NCI-H1417 treated with DMSO at 0.1 percent for 48 hours (cell line): ENCODE measurements at regions not wholly inside any gene's neighbourhood (a gene's known extent, or its start where the extent isn't known, plus 50 kb on each side); places are given as distances from the start of the nearest gene placed in this dataset.

Experiments
- DNase-seq: peaks from one replicate; lab custom pipeline; 2025; lab: John Stamatoyannopoulos, UW

DNA sequence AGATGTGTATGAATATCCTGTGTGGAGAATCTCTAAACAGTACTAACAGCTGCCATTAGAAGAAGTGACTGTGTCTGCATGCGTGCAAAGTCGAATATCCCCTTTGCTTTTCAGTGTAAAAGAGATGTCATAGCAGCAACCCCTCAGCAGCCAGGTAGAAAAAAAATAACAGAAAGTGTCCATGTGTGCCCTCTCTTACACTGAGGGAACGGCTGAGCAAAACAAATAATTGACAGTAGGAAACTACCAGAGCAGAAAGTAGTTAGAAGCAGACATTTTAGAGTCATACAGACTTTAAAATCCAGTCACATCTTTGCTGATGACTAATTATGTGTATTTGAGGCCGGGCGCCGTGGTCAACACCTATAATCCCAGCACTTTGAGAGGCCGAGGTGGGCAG lies 370.8 kb downstream of the GPM6A start:
- no peak for DNase-seq

DNA sequence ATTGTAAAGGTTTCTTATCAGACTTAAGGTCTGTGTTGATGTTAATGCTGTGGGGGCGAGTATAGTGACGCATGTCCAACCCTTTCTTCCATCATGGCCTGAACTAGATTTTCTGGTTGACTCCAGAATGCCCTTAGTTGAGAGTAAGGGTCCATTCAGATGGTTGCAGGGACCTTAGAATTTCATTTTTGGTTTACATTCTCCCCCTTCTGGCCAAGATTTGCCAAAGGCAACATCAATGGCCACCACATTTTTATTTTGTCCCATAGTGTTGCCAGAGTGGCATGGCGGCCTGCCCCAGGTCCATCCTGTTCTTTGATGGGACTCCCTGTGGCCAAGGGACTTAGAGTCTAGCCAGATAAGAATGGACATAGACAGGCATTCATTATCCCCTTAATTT lies 368.5 kb downstream of the GPM6A start:
- DNase-seq: no peak

- DNase-seq: no peak
These were observed 367.6 kb downstream of the GPM6A start for GRCh38 chr4:175444512-175444911.

- no peak for DNase-seq
These were observed 365.0 kb downstream of the GPM6A start for GRCh38 chr4:175447016-175447415.

- DNase-seq: no peak
These were observed 361.6 kb downstream of the GPM6A start for GRCh38 chr4:175450446-175450845.

DNA sequence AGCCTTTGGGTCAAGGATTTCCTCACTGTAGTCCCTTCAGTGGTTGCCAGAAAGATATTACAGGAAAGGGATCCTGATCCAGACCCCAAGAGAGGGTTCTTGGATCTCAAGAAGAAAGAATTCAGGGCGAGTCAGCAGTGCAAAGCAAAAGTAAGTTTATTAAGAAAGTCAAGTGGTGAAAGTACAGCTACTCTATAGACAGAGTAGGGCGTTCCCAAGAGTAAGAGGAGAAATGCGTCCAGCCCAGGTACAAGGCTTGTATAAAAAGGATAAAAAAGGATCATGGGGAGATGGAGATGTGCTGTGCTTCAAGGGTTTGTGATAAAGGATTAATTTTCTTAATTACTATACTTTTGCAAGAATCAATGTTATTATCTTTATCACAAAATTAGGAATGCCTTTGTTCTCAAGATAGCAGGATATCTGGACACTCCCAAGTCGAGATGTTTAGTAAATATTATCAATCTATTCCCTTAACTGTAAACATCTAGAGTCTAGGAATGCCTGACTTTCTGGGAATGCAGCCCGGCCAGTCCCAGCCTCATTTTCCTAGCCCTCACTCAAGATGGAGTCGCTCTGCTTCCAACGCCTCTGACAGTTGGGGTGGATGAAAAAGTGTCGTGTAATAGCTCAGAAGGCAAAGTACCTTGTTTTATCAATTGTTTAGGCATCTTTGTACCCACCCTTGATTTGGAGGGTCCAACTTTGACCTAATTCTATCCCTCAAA lies 360.7 kb downstream of the GPM6A start:
- DNase-seq: no peak

DNA sequence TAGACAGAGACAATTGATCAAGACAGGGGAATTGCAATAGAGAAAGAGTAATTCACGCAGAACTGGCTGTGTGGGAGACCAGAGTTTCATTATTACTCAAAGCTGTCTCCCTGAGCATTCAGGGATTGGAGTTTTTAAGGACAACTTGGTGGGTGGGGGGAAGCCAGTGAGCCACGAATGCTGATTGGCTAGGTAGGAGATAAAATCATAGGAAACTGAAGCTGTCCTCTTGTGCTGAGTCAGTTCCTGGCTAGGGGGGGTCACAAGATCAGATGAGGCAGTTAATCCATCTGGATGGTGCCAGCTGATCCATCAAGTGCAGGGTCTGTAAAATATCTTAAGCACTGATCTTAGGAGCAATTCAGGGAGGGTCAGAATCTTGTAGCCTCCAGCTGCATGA lies 358.6 kb downstream of the GPM6A start:
- no peak for DNase-seq

- no peak for DNase-seq
These were observed 355.9 kb downstream of the GPM6A start for GRCh38 chr4:175456131-175456530.

DNA sequence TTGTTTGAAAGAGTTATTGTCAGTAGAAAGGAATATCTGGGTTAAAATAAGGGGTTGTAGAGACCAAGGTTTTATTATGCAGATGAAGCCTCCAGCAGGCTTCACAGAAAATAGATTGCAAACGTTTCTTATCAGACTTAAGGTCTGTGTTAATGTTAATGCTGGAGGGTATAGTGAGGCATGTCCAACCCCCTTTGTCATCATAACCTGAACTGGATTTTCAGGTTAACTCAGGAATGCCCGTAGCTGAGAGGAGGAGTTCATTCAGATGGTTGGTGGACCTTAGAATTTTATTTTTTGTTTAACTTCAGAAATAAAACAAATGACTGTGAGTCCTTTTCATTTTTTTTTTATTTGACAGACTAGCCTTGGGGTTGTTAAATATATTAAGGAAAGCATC lies 354.1 kb downstream of the GPM6A start:
- DNase-seq: no peak

- DNase-seq: no peak
These were observed 352.5 kb downstream of the GPM6A start for GRCh38 chr4:175459571-175459970.

DNA sequence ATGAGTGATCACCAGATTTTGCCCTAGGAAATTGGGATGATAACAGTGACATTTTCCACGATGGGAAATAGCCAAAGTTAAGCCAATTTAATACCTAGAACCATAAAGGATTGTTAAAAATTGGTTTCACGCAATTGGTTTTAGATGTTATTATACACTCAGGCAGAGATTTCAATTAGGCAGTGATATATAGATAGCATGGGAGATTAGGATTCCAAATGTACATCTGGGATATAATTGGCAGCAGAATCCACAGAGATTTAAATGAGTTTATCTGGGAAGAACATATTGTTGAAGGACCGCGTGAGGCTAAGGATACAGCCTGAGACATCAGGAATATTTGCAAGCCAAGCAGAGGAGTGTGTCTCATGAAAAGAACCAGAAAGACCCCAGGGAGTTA lies 351.6 kb downstream of the GPM6A start:
- no peak for DNase-seq

GRCh38 chr4:175469514-175469913 lies 342.6 kb downstream of the GPM6A start:
- DNase-seq: no peak

DNA sequence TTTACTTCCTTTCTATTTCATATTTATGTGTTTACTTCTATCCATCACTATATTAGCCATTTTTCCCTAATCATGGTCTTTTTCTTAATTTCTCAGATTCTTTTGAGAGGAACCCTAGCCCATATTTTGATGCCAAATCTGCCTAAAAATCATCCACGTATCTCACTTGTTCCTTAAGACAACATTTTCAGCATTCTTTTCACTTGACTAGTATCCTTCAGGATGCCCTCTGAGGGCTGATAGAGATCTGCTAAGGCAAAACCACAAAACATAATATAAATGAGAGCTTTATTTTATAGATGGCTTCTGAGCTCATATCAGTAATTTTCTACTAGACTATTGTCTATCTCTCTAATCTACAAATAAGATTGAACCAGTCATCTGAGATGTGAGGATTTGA lies 341.9 kb downstream of the GPM6A start:
- no peak for DNase-seq

- no peak for DNase-seq
These were observed 331.7 kb downstream of the GPM6A start for GRCh38 chr4:175480404-175480803.

DNA sequence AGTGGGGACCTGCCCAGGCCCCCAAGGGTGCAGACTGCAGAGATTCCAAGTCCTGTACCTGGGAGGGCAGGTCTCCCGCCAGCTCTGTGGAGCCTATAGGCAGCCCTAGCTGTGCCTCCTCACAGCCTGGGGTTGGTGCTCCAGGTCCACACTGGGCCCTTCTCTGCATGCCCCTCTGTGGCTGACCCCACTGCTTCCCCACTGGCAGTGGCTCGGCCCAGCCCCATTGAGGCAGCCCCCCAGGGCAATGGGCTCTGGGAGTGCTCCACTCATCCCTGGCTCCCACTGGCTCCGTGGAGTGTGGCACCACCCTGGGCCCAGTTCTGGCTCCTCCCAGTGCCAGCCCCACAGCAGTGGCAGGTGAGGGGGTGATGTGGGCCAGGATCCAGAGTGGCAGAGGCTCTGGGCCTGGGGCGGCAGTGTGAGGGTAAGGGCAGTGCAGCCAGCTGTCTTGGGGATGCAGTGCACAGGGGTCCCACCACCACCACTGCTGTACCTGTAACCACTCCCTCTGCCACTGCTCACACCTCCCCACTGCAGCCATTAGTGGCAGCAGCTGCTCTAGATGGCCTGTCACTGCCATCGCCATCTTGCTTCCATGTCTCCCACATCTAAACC lies 312.2 kb downstream of the GPM6A start:
- no peak for DNase-seq

DNA sequence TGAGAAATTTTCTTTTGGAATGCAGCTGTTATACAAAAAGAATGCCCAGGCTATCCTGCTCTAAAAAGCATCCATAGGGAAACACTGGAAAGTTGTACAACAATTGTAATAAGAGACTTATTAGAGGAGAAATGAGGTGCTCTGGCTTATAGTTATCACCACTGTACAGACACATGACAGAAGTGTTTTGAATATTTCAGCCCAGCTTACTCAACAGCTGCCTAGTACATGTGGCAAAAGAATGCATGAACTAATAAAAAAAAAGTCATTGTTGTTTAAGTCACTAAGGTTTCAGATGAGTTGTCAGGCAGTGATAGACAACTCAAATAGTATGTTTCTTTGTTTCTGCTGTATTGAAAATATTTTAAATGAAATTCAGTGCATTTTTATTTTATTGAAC lies 307.7 kb downstream of the GPM6A start:
- DNase-seq: no peak

DNA sequence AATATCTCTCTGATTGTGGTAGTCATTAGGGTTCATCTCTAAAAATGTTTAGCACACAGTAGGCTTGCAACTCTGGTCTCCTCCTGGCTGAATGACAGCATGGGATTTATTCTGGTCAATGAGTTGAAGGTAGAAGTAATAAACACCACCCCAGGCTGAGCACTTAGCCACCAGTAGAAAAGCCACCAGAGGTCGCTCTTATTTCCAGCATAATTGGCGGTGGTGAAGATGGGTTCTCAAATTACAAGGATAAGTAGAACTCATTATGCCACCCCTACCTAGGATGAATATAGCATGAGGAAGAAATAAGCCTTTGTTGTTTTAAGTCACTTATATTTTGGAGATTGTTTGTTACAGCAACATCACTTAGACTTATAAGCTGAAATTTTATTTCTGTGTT lies 302.7 kb downstream of the GPM6A start:
- no peak for DNase-seq

GRCh38 chr4:175511861-175512260 lies 300.2 kb downstream of the GPM6A start:
- no peak for DNase-seq

- no peak for DNase-seq
These were observed 297.9 kb downstream of the GPM6A start for GRCh38 chr4:175514174-175514573.

DNA sequence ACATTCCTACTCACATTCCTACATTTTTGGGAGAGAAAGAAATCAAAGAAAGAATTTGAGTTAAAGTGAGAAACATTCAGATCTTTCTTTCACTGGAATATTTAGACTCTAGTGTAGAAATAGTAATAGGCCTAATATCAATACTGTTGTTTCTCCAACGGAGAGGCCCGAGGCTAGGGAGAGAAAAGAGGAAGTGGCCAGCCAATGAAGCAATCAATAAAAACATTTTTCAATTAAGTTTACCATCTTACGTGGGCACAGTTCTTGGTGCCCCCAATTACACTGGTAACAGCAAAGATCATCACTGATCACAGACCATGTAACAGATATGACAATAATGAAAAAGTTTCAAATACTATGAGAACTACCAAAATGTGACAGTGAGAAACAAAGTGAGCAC lies 281.4 kb downstream of the GPM6A start:
- no peak for DNase-seq

GRCh38 chr4:175531405-175532091 lies 280.5 kb downstream of the GPM6A start:
- DNase-seq: no peak

DNA sequence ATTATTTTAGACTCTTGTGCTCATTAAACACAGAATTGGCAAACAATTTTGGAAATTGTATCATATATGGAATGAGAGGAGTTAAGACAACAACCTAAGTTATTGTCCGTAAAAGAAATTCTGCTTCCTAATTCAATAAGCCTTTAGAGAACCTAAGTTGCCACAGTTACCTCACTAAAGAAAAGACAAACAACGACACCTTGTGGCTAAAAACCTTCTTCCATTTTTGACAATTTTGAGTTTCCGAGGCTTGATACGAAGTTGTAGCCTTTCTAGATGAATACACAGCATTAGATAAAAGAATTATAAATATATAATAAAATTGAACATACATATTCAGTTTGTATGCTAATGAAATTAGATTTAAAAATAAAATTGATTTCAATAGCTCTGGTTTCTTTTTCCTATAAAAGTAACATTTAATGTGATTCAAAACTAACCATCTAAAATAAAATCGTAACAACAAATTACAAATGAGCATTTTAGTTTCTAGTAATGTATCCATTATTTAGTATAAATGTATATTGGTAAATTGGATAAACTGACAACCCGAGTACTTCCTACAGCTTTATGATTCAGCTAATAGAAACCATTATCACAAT lies 275.1 kb downstream of the GPM6A start:
- peak; percentile 10 for DNase-seq

DNA sequence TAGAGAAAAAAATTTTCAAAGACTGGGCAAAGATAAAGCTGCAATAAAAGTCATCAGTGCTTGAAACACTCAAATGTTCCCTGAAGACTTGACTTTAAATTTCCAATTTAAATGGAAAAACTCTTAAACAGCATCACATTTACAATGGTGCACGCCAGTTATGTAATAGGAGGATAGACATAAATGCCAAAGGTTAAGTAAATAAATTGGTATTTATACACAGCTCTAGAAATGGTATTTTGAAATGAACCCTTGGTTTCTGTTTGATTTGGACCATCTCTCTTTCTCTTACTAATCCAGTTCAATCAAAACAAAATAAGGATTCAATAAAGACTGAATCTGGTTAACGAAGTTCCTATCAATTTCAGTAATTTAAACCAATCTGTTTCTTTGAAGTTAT lies 272.6 kb downstream of the GPM6A start:
- no peak for DNase-seq
